ENCODE measurements at regions not wholly inside any gene's neighbourhood (a gene's known extent, or its start where the extent isn't known, plus 50 kb on each side); places are given as distances from the start of the nearest gene placed in this dataset.

DNA sequence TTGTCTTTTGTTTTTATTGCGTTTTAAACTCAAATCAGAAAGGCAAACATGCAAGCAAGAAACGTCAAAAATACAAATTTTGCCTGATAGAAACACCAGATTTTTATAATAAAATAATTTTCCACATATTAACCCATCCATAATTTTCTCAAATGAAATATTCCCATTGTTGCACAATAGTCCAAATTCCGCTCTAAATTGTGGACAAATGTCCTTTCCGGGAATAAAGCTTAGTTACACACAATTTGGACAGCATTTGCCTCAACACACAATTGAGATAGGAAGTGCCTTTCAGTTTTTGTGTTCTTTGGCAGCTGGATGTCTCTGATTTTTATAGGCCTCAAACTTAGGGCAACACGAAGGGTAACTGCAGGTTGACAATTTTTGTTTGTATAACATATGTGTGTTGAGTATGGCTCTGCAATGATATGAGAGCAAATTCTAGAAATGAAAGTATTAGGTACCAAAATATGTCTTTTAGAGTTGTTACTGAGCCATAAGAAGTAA, 105.8 kb downstream of the DIO2 start:
- ATAC-seq, result no peak
- Histone ChIP-seq H3K4me1 (ENCODE audit: insufficient read depth) (no peaks in the 10 kb centered on the region), H2AFZ (no peak overlapping the region), H3F3A (replicated peaks; ENCODE audit: low read depth) (no peaks in the 10 kb centered on the region), H3K27me3 (ENCODE audit: insufficient read depth) (no peaks in the 10 kb centered on the region), H3K79me2 (replicated peaks; ENCODE audit: insufficient read depth) (no peaks in the 10 kb centered on the region), H3K27ac (ENCODE audit: low read depth) (no peak overlapping the region), H3K4me3 (no peak overlapping the region), H3K9me2 (ENCODE audit: insufficient read depth) (no peaks in the 10 kb centered on the region), H4K20me1 (replicated peaks; ENCODE audit: insufficient read depth) (no peaks in the 10 kb centered on the region), H3K36me3 (ENCODE audit: insufficient read depth) (no peaks in the 10 kb centered on the region), H3K4me2 (no peak overlapping the region)
- H3K27me3 Mint-ChIP-seq (ENCODE audit: insufficient read depth, low read depth, poor library complexity), result no peaks in the 10 kb centered on the region
- peaks cover 5% of the 10 kb centered on the region for H3K4me1 Mint-ChIP-seq
- TF ChIP-seq, protein P1, sequence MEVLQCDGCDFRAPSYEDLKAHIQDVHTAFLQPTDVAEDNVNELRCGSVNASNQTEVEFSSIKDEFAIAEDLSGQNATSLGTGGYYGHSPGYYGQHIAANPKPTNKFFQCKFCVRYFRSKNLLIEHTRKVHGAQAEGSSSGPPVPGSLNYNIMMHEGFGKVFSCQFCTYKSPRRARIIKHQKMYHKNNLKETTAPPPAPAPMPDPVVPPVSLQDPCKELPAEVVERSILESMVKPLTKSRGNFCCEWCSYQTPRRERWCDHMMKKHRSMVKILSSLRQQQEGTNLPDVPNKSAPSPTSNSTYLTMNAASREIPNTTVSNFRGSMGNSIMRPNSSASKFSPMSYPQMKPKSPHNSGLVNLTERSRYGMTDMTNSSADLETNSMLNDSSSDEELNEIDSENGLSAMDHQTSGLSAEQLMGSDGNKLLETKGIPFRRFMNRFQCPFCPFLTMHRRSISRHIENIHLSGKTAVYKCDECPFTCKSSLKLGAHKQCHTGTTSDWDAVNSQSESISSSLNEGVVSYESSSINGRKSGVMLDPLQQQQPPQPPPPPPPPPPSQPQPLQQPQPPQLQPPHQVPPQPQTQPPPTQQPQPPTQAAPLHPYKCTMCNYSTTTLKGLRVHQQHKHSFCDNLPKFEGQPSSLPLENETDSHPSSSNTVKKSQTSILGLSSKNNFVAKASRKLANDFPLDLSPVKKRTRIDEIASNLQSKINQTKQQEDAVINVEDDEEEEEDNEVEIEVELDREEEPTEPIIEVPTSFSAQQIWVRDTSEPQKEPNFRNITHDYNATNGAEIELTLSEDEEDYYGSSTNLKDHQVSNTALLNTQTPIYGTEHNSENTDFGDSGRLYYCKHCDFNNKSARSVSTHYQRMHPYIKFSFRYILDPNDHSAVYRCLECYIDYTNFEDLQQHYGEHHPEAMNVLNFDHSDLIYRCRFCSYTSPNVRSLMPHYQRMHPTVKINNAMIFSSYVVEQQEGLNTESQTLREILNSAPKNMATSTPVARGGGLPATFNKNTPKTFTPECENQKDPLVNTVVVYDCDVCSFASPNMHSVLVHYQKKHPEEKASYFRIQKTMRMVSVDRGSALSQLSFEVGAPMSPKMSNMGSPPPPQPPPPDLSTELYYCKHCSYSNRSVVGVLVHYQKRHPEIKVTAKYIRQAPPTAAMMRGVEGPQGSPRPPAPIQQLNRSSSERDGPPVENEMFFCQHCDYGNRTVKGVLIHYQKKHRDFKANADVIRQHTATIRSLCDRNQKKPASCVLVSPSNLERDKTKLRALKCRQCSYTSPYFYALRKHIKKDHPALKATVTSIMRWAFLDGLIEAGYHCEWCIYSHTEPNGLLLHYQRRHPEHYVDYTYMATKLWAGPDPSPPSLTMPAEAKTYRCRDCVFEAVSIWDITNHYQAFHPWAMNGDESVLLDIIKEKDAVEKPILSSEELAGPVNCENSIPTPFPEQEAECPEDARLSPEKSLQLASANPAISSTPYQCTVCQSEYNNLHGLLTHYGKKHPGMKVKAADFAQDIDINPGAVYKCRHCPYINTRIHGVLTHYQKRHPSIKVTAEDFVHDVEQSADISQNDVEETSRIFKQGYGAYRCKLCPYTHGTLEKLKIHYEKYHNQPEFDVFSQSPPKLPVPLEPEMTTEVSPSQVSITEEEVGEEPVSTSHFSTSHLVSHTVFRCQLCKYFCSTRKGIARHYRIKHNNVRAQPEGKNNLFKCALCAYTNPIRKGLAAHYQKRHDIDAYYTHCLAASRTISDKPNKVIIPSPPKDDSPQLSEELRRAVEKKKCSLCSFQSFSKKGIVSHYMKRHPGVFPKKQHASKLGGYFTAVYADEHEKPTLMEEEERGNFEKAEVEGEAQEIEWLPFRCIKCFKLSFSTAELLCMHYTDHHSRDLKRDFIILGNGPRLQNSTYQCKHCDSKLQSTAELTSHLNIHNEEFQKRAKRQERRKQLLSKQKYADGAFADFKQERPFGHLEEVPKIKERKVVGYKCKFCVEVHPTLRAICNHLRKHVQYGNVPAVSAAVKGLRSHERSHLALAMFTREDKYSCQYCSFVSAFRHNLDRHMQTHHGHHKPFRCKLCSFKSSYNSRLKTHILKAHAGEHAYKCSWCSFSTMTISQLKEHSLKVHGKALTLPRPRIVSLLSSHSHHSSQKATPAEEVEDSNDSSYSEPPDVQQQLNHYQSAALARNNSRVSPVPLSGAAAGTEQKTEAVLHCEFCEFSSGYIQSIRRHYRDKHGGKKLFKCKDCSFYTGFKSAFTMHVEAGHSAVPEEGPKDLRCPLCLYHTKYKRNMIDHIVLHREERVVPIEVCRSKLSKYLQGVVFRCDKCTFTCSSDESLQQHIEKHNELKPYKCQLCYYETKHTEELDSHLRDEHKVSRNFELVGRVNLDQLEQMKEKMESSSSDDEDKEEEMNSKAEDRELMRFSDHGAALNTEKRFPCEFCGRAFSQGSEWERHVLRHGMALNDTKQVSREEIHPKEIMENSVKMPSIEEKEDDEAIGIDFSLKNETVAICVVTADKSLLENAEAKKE (CRISPR knock-in tag; IDR thresholded peaks at IDR 0.05), result no peak
- no peak for TF ChIP-seq NANOG (IDR thresholded peaks at IDR 0.05; ENCODE audit: borderline replicate concordance)
- TF ChIP-seq EZH2 (IDR thresholded peaks at IDR 0.05; ENCODE audit: low read depth, unreplicated experiment), result no peak
- no peak for TF ChIP-seq CREB1 (CRISPR knock-in tag; IDR thresholded peaks at IDR 0.05; ENCODE audit: low read depth)
- TF ChIP-seq, protein P2, sequence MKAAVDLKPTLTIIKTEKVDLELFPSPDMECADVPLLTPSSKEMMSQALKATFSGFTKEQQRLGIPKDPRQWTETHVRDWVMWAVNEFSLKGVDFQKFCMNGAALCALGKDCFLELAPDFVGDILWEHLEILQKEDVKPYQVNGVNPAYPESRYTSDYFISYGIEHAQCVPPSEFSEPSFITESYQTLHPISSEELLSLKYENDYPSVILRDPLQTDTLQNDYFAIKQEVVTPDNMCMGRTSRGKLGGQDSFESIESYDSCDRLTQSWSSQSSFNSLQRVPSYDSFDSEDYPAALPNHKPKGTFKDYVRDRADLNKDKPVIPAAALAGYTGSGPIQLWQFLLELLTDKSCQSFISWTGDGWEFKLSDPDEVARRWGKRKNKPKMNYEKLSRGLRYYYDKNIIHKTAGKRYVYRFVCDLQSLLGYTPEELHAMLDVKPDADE (IDR thresholded peaks at IDR 0.05), result no peak
- no peak for TF ChIP-seq ZNF114 (CRISPR knock-in tag; IDR thresholded peaks at IDR 0.05)
- no peak for TF ChIP-seq EZH2phosphoT487 (IDR thresholded peaks at IDR 0.05; ENCODE audit: unreplicated experiment)
- TF ChIP-seq, protein P3, sequence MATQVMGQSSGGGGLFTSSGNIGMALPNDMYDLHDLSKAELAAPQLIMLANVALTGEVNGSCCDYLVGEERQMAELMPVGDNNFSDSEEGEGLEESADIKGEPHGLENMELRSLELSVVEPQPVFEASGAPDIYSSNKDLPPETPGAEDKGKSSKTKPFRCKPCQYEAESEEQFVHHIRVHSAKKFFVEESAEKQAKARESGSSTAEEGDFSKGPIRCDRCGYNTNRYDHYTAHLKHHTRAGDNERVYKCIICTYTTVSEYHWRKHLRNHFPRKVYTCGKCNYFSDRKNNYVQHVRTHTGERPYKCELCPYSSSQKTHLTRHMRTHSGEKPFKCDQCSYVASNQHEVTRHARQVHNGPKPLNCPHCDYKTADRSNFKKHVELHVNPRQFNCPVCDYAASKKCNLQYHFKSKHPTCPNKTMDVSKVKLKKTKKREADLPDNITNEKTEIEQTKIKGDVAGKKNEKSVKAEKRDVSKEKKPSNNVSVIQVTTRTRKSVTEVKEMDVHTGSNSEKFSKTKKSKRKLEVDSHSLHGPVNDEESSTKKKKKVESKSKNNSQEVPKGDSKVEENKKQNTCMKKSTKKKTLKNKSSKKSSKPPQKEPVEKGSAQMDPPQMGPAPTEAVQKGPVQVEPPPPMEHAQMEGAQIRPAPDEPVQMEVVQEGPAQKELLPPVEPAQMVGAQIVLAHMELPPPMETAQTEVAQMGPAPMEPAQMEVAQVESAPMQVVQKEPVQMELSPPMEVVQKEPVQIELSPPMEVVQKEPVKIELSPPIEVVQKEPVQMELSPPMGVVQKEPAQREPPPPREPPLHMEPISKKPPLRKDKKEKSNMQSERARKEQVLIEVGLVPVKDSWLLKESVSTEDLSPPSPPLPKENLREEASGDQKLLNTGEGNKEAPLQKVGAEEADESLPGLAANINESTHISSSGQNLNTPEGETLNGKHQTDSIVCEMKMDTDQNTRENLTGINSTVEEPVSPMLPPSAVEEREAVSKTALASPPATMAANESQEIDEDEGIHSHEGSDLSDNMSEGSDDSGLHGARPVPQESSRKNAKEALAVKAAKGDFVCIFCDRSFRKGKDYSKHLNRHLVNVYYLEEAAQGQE (IDR thresholded peaks at IDR 0.05; ENCODE audit: unreplicated experiment), result no peak
- no peak for TF ChIP-seq JUNB (IDR thresholded peaks at IDR 0.05; ENCODE audit: unreplicated experiment)
- TF ChIP-seq STAT1 (IDR thresholded peaks at IDR 0.05; ENCODE audit: unreplicated experiment), result no peak
- TF ChIP-seq, protein P4, sequence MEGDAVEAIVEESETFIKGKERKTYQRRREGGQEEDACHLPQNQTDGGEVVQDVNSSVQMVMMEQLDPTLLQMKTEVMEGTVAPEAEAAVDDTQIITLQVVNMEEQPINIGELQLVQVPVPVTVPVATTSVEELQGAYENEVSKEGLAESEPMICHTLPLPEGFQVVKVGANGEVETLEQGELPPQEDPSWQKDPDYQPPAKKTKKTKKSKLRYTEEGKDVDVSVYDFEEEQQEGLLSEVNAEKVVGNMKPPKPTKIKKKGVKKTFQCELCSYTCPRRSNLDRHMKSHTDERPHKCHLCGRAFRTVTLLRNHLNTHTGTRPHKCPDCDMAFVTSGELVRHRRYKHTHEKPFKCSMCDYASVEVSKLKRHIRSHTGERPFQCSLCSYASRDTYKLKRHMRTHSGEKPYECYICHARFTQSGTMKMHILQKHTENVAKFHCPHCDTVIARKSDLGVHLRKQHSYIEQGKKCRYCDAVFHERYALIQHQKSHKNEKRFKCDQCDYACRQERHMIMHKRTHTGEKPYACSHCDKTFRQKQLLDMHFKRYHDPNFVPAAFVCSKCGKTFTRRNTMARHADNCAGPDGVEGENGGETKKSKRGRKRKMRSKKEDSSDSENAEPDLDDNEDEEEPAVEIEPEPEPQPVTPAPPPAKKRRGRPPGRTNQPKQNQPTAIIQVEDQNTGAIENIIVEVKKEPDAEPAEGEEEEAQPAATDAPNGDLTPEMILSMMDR (conservative IDR thresholded peaks at IDR 0.05; ENCODE audit: low read depth in 2 of 2), result no peak
- no peaks in the 10 kb centered on the region; the same call in 2 of the 3 replicates for H3K9me3 Mint-ChIP-seq
- no peak for DNase-seq (ENCODE audit: low spot score)
- no peak overlapping the region for H3K4me3 Mint-ChIP-seq
- H3K27ac Mint-ChIP-seq, result no peak overlapping the region
- H3K36me3 Mint-ChIP-seq (ENCODE audit: low read depth), result no peaks in the 10 kb centered on the region
